22Rv1 (cell line): ENCODE measurements at regions not wholly inside any gene's neighbourhood (a gene's known extent, or its start where the extent isn't known, plus 50 kb on each side); places are given as distances from the start of the nearest gene placed in this dataset.

ENCODE experiments used
- ZFX ChIP-seq: fragments of 450-650 bp; IDR thresholded peaks from 2 replicates; pipeline ENCODE4 v1.6.1; 2017; ENCODE audit warnings: antibody characterized with exemption, borderline replicate concordance
- TF ChIP-seq, protein P1 (sequence below): fragments of 450-650 bp; IDR thresholded peaks from 2 replicates; pipeline ENCODE4 v1.5.1; 2017; ENCODE audit warnings: mild to moderate bottlenecking

DNA sequence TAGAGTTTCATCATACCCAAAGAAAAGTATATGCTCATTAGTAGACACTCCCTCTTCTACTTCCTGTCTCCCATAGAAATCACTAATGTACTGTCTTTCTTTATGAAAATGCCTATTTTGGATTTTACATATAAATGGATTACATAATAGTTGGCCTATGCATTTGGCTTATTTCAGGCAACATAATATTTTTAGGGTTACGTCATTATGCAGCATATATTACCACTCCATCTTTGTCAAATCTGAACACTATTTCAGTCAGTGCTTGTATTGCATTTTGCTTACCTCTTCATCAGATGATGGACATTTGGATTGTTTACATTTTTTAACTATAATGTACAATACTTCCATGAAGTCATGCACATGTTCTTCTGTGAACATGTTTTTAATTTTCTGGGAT lies 1406.1 kb downstream of the LRFN5 start:
- TF ChIP-seq, protein P1, sequence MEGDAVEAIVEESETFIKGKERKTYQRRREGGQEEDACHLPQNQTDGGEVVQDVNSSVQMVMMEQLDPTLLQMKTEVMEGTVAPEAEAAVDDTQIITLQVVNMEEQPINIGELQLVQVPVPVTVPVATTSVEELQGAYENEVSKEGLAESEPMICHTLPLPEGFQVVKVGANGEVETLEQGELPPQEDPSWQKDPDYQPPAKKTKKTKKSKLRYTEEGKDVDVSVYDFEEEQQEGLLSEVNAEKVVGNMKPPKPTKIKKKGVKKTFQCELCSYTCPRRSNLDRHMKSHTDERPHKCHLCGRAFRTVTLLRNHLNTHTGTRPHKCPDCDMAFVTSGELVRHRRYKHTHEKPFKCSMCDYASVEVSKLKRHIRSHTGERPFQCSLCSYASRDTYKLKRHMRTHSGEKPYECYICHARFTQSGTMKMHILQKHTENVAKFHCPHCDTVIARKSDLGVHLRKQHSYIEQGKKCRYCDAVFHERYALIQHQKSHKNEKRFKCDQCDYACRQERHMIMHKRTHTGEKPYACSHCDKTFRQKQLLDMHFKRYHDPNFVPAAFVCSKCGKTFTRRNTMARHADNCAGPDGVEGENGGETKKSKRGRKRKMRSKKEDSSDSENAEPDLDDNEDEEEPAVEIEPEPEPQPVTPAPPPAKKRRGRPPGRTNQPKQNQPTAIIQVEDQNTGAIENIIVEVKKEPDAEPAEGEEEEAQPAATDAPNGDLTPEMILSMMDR = no peak
- no peak for TF ChIP-seq ZFX
